ENCODE measurements at regions not wholly inside any gene's neighbourhood (a gene's known extent, or its start where the extent isn't known, plus 50 kb on each side); places are given as distances from the start of the nearest gene placed in this dataset.

GRCh38 chr18:49666045-49666775, 104.4 kb downstream of the LIPG start:
- no peak for TF ChIP-seq CTCF (conservative IDR thresholded peaks at IDR 0.05)
- no peak for TF ChIP-seq ZFX (IDR thresholded peaks at IDR 0.05)

Data from C4-2B (cell line).